Activated CD4-positive, CD25-positive, alpha-beta regulatory T cell treated with anti-CD3 and anti-CD28 coated beads, Interleukin-2, amount 50 U/mL, for 24 hours (primary cell): ENCODE measurements at regions not wholly inside any gene's neighbourhood (a gene's known extent, or its start where the extent isn't known, plus 50 kb on each side); places are given as distances from the start of the nearest gene placed in this dataset.

Source experiments
- ATAC-seq, 2 donors: fragments of 150-1000 bp; cut with Tn5 transposase; one replicate each; pipeline ENCODE4 v1.10.0; 2021; ENCODE audit warnings: mild to moderate bottlenecking in 1 of 2, moderate library complexity in 1 of 2

DNA sequence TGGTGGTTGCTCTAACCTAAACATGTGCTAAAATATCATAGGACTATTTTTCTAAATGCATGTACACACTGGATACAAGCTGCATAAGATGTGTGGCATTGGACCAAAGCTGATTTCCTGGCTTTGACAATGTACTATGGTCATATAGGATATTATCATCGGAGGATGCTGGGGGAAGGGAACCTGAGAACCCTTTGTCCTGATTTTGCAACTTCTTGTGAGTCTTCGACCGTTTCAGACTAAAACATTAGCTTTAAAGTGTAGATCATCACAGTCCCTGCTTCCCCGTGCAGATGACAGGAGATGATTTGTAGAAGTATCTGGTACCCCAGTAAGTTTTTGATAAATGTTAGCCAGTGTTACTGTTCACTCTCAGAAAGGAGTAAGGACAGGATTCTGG is 554.7 kb downstream of the MIAT start:
- ATAC-seq = no peak

DNA sequence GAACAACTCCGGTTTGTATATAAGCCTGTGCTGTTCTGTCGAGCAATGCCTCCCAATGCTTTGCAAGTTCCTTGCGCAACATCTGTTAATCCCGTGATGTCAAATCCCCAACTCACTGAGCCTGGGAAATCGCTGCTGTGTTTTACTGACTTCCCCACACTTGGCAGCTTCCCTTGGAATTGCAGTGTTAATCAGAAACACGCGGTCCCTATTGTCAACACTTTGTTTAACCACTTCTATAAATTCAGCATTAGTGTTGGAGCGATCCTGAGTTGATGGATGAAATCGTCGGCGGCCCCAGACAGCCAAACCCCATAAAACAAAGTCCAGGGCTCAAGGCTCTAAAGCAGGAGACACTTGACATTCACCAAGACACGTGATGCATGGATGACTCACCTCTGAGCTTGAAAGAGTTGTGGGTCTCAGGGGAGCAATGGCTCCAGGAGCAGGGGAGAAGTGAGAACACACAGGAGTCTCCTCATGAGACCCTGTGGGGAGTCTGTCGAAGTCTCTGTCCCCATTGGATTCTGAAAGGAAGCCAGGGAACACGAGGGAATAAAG is 555.3 kb downstream of the MIAT start:
- no peak for ATAC-seq

DNA sequence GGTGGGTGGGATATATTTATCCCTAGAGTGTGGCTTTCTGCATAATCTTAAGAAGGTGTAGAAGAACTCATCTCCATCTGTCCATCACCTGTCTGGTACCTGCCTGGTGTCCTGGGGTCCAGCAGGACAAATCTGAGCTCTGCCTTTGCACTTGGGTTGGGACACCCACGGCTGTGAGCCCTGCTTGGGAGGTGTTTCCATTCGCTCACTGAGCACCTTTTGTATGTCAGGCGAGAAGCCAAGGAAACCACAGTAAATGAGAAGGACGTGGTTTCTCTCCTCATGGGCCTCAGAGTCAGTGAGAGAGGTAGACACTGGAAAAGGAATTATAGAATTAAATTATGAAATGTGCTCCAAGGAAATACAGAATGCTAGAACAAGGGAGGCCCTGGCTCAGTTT is 555.9 kb downstream of the MIAT start:
- ATAC-seq = no peak

DNA sequence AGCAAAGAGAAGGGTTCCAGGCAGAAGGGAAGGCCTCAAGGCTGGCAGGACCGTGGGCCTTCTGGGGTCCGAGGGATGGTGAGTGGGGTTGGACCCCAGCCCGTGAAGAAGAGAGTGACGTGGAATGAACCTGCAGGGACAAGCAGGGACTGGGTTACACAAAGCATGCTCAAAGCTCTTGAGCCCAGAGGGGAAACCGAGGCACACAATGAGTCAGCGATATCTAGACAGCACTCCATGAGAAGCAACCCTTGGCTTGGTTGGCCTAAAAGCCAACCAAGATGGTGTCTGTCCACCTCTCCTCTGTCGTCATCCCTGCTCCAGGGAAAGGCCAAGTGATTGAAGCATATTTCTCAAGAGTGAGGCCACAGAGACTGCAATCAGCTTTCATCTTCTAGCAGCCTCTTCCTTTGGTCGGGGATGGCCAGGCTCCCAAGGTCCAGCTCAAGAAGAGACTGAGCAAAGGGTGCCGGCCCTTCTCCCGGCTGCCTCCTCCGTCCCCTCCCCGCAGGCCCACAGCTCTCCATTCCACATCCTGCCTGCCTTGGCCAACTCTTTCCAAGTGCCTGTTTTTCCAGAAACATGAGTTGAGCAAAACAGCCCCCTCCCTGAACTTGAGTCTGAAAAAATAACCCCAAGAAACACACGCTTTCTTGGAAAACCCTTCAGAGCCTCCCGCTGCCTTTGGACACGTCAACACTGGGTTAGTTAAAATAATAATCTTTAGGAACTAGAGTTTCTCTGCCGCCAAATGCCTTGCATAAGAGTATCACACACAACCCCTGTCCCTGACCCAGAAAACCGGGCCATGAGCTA is 556.6 kb downstream of the MIAT start:
- no peak for ATAC-seq

DNA sequence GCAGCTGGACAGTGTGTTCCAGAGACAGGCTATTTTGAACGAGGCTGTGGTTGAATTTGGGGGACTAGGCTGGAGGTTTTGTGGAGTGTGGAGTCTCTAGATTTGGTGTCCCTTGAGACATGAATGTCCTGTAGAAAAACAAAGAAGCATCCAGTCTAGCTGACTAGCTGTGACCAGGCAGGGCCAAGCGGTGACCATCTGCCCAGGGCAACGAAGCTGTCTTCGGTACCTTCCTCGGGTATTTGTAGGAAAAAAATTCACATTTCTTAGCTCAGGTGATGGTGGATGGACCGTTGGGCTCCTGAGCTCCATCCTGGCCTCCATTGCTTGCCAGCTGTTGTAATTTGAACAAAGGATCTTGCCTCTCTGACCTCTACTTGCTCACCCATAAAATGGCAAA is 557.3 kb downstream of the MIAT start:
- no peak for ATAC-seq

GRCh38 chr22:27215871-27216270 is 558.5 kb downstream of the MIAT start:
- no peak for ATAC-seq

GRCh38 chr22:27216444-27216843 is 559.1 kb downstream of the MIAT start:
- ATAC-seq = no peak

DNA sequence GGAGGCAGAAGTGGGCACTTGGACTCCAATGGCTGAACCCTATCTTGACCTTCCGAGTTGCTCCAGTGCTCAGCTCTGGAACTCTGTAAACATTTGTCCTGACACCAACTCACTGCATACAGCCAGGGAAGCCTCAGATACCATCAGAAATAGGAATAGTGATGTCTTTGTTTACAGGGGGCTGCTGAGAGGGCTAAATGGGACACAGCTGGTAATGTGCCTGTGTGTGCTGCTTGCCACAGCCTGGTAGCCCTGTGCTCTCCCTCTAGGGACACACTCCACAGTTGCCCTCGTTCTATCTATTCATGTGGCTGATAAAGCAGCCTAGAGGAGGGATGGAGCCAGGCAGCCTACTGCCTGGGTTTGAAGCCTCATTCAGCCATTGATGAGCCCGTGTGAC is 559.8 kb downstream of the MIAT start:
- no peak for ATAC-seq

DNA sequence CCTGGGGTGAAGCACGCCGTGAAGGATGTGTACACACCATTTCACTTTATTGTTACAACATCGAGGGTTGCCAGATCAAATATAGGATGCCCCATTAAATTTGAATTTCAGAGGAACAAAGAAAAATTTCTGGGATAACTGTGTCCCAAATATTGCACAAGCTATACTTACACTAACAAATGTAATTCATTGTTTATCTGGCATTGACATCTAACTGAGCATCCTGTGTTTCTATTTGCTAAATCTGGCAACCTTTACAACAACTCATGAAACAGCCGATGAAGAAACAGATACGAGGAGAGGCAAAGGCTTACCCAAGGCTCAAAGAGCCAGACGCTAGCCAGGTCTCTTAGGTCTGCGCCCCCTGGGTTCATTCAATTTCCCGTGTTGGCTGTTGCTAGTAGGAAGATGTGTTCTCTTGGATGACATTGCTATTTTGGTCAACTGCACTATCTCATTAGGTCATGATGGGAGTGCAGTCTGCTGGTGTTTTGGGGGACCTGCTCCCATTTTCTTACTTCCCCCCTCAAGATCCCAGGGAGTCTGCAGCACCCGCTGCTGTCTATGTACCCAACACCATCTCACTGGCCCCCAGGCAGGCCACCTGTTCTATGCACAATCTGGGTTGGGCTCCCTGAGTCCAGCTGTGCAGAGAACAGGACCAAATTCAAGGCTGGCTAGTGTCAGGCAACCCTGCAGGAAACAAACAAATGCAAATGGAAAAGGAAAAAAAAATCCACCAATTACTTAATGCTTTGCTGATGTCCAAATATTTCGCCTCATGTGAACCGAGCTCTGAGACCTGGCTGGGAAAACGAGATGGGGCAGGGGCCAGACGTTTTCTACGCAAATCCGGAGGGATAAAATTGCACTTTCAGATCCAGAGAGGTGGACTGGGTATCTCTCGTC is 560.9 kb downstream of the MIAT start:
- no peak for ATAC-seq

GRCh38 chr22:27219036-27219435 is 561.6 kb downstream of the MIAT start:
- ATAC-seq = no peak

DNA sequence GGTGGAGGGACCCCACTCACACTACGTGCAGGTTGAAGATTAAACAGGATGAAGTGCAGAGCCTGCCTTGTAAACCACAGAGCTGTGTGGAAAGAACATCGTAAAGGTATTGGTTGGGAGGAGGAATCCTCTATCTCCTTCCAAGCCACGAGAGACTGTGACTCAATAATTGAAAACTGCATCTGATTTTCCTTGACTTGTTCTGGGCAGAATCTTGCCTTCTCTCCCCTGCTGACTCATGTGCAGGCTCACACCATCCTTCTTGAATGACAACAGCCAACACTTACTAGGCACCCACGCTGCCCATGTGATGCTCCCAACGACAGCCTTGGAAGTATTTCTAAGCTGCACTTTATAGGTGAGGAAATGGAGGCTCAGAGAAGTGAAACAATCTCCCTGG is 563.0 kb downstream of the MIAT start:
- ATAC-seq = no peak

DNA sequence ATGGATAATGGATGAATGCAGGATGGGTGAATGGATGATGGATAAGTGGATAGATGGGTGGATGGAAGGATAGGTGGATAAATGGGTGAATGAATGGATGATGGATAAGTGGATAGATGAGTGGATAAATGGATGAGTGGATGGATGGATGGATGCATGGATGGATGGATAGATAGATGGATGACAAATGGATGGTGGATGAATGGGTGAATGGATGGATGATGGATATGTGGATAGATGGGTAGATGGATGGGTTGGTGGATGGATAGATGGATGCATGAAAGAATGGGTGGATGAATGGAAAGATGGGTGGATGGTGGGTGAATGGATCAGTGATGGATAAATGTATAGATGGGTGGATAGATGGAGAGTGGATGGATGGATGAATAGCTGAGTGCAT is 564.8 kb downstream of the MIAT start:
- ATAC-seq = no peak

DNA sequence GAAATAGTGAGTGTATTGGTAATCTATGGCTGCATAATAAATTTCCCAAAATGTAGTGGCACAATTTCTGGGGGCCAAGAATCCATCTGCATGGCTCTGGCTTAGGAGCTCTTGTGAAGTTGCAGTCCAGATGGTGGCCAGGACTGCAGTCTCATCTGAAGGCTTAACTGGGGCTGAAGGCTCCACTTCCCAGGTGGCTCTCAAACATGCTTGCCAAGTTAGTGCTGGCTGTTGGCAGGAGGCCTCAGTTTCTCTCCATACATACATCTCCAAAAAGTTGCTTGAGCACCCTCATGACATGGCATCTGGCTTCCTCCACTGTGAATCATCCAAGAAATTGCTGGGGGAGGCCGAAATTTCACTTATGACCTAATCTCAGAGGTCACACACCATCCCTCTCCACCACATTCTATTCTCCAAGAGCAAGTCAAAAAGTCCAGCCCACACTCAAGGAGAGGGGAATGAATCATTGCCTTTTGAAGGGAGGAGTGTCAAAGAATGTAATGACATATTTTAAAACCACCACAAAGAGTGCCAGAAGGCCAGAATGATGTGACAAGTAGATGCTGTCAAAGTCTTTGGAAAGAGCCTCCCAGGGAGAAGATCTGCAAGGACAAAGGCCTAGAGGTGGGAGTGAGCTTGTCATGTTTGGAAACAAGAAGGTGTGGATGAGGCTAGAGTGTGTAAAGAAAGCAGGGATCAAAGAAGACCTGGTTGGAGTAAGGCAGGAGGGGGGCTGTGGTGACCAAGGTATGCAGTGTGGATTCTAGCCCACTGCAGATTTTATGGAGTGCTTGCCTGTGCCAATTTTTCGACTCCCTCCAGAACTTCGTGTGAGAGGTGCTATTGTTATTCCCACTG is 566.2 kb downstream of the MIAT start:
- ATAC-seq = no peak

DNA sequence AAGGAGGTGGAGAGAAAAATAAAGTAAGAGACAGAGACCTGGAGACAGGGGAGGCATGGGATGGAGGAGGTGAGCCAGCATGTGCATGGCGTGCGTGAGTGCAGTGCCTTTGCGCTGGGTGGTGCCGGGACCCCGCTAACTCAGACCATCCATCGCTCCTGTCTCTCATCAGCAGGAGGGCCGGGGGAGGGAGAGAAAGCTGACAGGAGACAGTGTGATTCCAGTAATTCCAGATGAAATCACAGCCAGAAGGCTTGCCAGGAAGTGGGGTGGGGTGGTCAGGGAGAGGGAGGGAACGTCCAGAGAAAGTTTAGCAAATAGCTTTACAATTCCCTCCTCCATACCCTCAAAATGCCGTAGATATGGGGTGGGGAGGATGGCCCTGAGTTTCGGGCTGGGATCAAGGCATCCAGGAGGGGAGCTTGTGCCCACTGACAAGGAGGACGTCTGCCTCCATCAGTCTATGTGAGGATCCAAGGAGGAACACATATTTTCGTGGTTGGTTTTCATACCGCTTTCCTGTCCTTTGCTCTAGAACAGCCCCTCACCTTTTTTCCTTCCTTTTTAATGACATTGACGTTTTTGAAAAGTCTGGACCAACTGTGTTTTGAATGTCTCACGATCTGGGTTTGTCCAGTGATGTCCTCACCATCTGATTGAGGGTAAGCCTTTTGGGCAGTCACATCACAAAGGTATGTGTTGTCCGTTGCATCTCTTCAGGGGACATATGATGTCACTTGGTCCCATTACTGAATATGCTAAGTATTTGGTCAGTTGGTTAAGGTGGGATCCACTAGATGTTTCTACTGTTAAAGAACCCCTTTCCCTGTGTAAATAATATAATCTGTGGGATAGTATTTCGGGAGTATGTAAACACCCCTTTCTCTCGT is 567.3 kb downstream of the MIAT start:
- ATAC-seq = no peak

DNA sequence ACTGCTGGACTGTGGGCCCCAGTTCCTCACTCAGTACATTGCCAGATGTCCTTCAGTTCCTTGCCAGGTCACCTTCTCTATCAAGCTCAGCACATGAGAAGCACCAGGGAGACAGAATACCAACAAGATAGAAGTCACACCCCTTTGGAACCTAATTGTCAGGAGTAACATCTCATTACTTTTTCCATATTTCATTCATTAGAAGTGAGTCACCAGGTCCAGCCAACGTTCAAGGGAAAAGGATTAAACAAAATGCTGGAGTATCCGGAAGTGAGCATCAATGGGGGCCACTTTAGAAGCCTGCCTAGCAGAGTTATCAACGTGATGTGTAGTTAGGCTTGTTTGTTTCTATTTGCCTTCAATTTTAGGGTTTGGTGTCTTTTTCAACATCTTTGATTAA is 569.3 kb downstream of the MIAT start:
- ATAC-seq = no peak

DNA sequence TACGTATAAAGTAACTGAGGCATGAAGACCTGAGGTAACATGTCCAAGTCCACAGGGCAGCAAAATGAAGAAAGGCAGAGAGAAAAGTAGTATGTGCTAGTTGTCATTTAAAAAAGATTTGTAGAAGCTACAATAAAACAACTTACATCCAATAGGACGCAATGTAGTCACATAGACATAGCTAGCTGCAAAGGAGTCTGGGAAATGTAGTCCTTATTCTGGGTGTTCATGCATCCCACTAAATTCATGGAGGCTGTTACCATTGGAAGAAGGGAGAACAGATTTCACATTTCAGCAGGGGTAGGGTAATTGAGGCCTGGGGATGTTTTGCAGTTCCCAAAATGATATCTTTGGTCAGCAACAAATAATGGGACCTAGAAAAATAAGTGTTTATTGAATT is 571.4 kb downstream of the MIAT start:
- ATAC-seq = no peak

GRCh38 chr22:27230189-27230588 is 571.4 kb downstream of the MN1 start:
- ATAC-seq = no peak

DNA sequence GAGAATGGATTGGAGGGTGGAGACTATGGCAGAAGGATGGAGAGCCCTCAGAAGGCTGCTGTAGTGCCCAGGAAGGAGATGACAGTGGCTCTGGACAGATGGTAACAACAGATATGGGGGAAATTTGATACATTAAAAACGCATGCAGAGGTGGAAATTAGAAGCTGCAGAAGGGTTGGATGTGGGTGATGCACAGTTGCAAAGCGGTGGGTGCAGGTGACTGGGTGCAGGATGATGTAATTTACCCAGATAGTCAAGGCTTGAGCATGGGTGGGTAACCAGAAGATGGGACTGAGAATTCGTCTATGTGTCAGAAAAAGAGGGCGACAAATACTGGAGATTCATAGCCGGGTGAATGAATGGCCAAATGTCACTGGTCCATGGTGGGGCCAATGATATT is 570.3 kb downstream of the MN1 start:
- no peak for ATAC-seq

DNA sequence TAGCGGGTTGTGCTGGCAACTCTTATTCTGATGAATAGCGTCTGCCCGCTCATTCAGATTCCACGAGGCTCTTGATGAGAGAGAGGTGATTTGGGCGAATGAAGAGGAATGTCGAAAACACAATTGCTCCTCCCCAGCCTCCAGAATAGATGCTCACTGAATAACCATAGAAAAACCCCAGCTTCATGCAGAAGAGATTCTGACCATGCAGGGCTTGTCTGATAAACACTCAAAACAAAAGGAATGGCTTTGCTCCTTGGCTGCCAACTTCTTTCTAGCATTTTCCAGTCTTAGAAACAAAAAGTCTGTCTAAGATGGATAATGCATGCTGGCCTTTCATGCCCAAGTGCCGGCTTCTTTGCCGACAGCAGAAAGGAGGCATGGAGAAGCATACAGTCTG is 569.5 kb downstream of the MN1 start:
- ATAC-seq = no peak

- ATAC-seq = no peak
Measured at GRCh38 chr22:27237080-27237741, 564.3 kb downstream of the MN1 start.

- ATAC-seq = no peak
Measured at GRCh38 chr22:27238935-27239510, 562.5 kb downstream of the MN1 start.
